KOPT-K1 (cell line): ENCODE measurements at regions not wholly inside any gene's neighbourhood (a gene's known extent, or its start where the extent isn't known, plus 50 kb on each side); places are given as distances from the start of the nearest gene placed in this dataset.
A peak's percentile ranks its signal among the peaks of the same experiment; 100 is the strongest.

Experiments
- H3K27ac ChIP-seq: fragments of 200-600 bp; sonication (generic); 2 replicates; pipeline ENCODE4 v1.5.1; 2016; ENCODE audit warnings: antibody characterized with exemption, mild to moderate bottlenecking, low read depth, low read length; ENCODE audit not compliant: poor library complexity, severe bottlenecking
- H3K36me3 ChIP-seq: fragments of 200-600 bp; sonication (generic); 2 replicates; pipeline ENCODE4 v1.5.1; 2017; ENCODE audit warnings: antibody characterized with exemption, mild to moderate bottlenecking, low read length, moderate library complexity; ENCODE audit not compliant: insufficient read depth
- H3K9me3 ChIP-seq: fragments of 200-600 bp; sonication (generic); 2 replicates; pipeline ENCODE4 v1.5.1; 2017; ENCODE audit warnings: antibody characterized with exemption, low read length, mild to moderate bottlenecking; ENCODE audit not compliant: insufficient read depth, poor library complexity, severe bottlenecking

- H3K27ac ChIP-seq, result peak overlapping the region; percentile 62
- H3K9me3 ChIP-seq, result no peaks in the 10 kb centered on the region
- H3K36me3 ChIP-seq, result no peaks in the 10 kb centered on the region
These were observed 52.9 kb upstream of the NABP1 start for GRCh38 chr2:191625016-191625415.

GRCh38 chr2:191625446-191625845 is 52.5 kb upstream of the NABP1 start:
- H3K9me3 ChIP-seq, result no peaks in the 10 kb centered on the region
- peak overlapping the region; percentile 62 for H3K27ac ChIP-seq
- no peaks in the 10 kb centered on the region for H3K36me3 ChIP-seq

GRCh38 chr2:191626497-191627151 is 51.3 kb upstream of the NABP1 start:
- Histone ChIP-seq H3K36me3 (no peaks in the 10 kb centered on the region), H3K9me3 (no peaks in the 10 kb centered on the region), H3K27ac (no peak overlapping the region)

GRCh38 chr2:191627518-191627917 is 50.4 kb upstream of the NABP1 start:
- H3K27ac ChIP-seq, result no peak overlapping the region

More at GRCh38 chr2:191627518-191627917, 50.4 kb upstream of the NABP1 start:
- no peaks in the 10 kb centered on the region for H3K9me3 ChIP-seq
- no peaks in the 10 kb centered on the region for H3K36me3 ChIP-seq
